Astrocyte of the spinal cord (primary cell): ENCODE measurements at regions not wholly inside any gene's neighbourhood (a gene's known extent, or its start where the extent isn't known, plus 50 kb on each side); places are given as distances from the start of the nearest gene placed in this dataset.

ENCODE experiments used
- DNase-seq: peaks from one replicate; pipeline ENCODE4 v3.0.0; 2011; ENCODE audit warnings: low read depth, low spot score
- H3K4me3 ChIP-seq: 2 replicates; pipeline ENCODE4 v1.5.1; 2011; ENCODE audit warnings: low read depth, mild to moderate bottlenecking, low read length, moderate library complexity
- CTCF ChIP-seq: IDR thresholded peaks from 2 replicates; pipeline ENCODE4 v1.5.1; 2012; ENCODE audit warnings: low read depth, mild to moderate bottlenecking, low read length, inconsistent platforms
- in situ Hi-C: cut with HindIII; loops from 2 replicates; pipeline ENCODE4 v1.10.0; 2017; ENCODE audit warnings: low sequenced_read_pairs

GRCh38 chr22:48088926-48089536 is 1326.6 kb downstream of the TBC1D22A start:
- in situ Hi-C loops = no loop called here
- DNase-seq = no peak
- no peak for TF ChIP-seq CTCF
- no peak overlapping the region for H3K4me3 ChIP-seq

- no peak overlapping the region for H3K4me3 ChIP-seq
- DNase-seq = no peak
- TF ChIP-seq CTCF = no peak
- in situ Hi-C loops = no loop called here
Measured at GRCh38 chr22:48088251-48088650, 1325.8 kb downstream of the TBC1D22A start.

GRCh38 chr22:48085901-48086645 is 1323.6 kb downstream of the TBC1D22A start:
- no peak for DNase-seq
- in situ Hi-C loops = no loop called here
- no peak for TF ChIP-seq CTCF

GRCh38 chr22:48084729-48085050 is 1322.2 kb downstream of the TBC1D22A start:
- TF ChIP-seq CTCF = no peak
- in situ Hi-C loops = no loop called here
- no peak overlapping the region for H3K4me3 ChIP-seq
- DNase-seq = no peak

More at GRCh38 chr22:48085901-48086645, 1323.6 kb downstream of the TBC1D22A start:
- no peak overlapping the region for H3K4me3 ChIP-seq

- DNase-seq = no peak
- no peak overlapping the region for H3K4me3 ChIP-seq
- in situ Hi-C loops = no loop called here
- TF ChIP-seq CTCF = no peak
Measured at GRCh38 chr22:48084041-48084728, 1321.7 kb downstream of the TBC1D22A start.

- no peak overlapping the region for H3K4me3 ChIP-seq
- no peak for DNase-seq
- no peak for TF ChIP-seq CTCF
- in situ Hi-C loops = no loop called here
Measured at GRCh38 chr22:48083502-48083901, 1321.1 kb downstream of the TBC1D22A start.
